ENCODE measurements at regions not wholly inside any gene's neighbourhood (a gene's known extent, or its start where the extent isn't known, plus 50 kb on each side); places are given as distances from the start of the nearest gene placed in this dataset.

GRCh38 chr5:66408576-66408975, 187.6 kb upstream of the MAST4 start:
- TF ChIP-seq CTCF (IDR thresholded peaks at IDR 0.05) = no peak
- TF ChIP-seq EZH2 (IDR thresholded peaks at IDR 0.05) = no peak
- no peak for TF ChIP-seq EZH2phosphoT487 (IDR thresholded peaks at IDR 0.05)

Data from neural progenitor cell (in vitro differentiated cells).